WTC11 (cell line): ENCODE measurements at regions not wholly inside any gene's neighbourhood (a gene's known extent, or its start where the extent isn't known, plus 50 kb on each side); places are given as distances from the start of the nearest gene placed in this dataset.

Source experiments
- ATAC-seq: fragments of 200-7000 bp; cut with Tn5 transposase; 2 replicates; pipeline ENCODE4 v1.10.0; 2021; ENCODE audit warnings: mild to moderate bottlenecking, moderate library complexity
- CTCF ChIA-PET: fragments of 300-600 bp; sonication (Branson Sonifier 250); formaldehyde crosslinking; loops from one replicate; lab custom pipeline; 2021; ENCODE audit warnings: antibody characterized with exemption; lab: Charles Lee
- POLR2A ChIA-PET: fragments of 350-600 bp; sonication (Branson Sonifier 250); formaldehyde crosslinking; loops from one replicate; lab custom pipeline; 2021; ENCODE audit warnings: antibody characterized with exemption; lab: Charles Lee
- DNase-seq: peaks from one replicate; pipeline ENCODE4 v3.0.0; 2021; ENCODE audit warnings: low spot score
- H3K27ac Mint-ChIP-seq: 2 replicates; pipeline ENCODE4 v1.8.0; 2021; ENCODE audit warnings: mixed read lengths
- H3K27me3 Mint-ChIP-seq: 2 replicates; pipeline ENCODE4 v1.8.0; 2021; ENCODE audit warnings: low read depth, mild to moderate bottlenecking, moderate library complexity, mixed read lengths
- H3K36me3 Mint-ChIP-seq: 2 replicates; pipeline ENCODE4 v1.8.0; 2021; ENCODE audit warnings: mixed read lengths
- H3K4me1 Mint-ChIP-seq: 2 replicates; pipeline ENCODE4 v1.8.0; 2022; ENCODE audit warnings: mixed read lengths
- H3K4me3 Mint-ChIP-seq: 2 replicates; pipeline ENCODE4 v1.8.0; 2021; ENCODE audit warnings: mild to moderate bottlenecking, moderate library complexity, mixed read lengths
- H3K9me3 Mint-ChIP-seq: 2 replicates; pipeline ENCODE4 v1.8.0; 2021; ENCODE audit warnings: mixed read lengths
- ESRRA ChIP-seq: sonication (generic); formaldehyde crosslinking; IDR thresholded peaks from 2 replicates; pipeline ENCODE4 v1.8.1; 2022; ENCODE audit warnings: mild to moderate bottlenecking, missing genetic modification reagents, borderline replicate concordance
- GABPB1 ChIP-seq: sonication (generic); formaldehyde crosslinking; IDR thresholded peaks from 2 replicates; pipeline ENCODE4 v1.8.1; 2023; ENCODE audit warnings: mild to moderate bottlenecking, missing genetic modification reagents
- GTF2I ChIP-seq: fragments of 250-450 bp; sonication (Bioruptor Pico); conservative IDR thresholded peaks from 2 replicates; pipeline ENCODE4 v1.4.0; 2021; ENCODE audit warnings: mild to moderate bottlenecking
- JAZF1 ChIP-seq: fragments of 250-450 bp; sonication (Bioruptor Pico); IDR thresholded peaks from 2 replicates; pipeline ENCODE4 v1.9.0; 2021; ENCODE audit warnings: moderate library complexity, mild to moderate bottlenecking, inconsistent platforms
- NFATC4 ChIP-seq: fragments of 250-450 bp; sonication (Bioruptor Pico); IDR thresholded peaks from 2 replicates; pipeline ENCODE4 v1.9.0; 2021; ENCODE audit warnings: mild to moderate bottlenecking
- ZBTB21 ChIP-seq: sonication (generic); formaldehyde crosslinking; IDR thresholded peaks from 2 replicates; pipeline ENCODE4 v1.8.1; 2023; ENCODE audit warnings: mild to moderate bottlenecking, missing genetic modification reagents, borderline replicate concordance
- ZNF138 ChIP-seq: sonication (generic); formaldehyde crosslinking; conservative IDR thresholded peaks from 2 replicates; pipeline ENCODE4 v1.8.1; 2022; ENCODE audit warnings: mild to moderate bottlenecking, moderate library complexity, missing genetic modification reagents
- ZNF416 ChIP-seq: fragments of 250-450 bp; sonication (Bioruptor Pico); IDR thresholded peaks from 2 replicates; pipeline ENCODE4 v1.9.0; 2021; ENCODE audit warnings: mild to moderate bottlenecking, inconsistent platforms
- TF ChIP-seq, protein P1 (sequence below): sonication (generic); formaldehyde crosslinking; IDR thresholded peaks from 2 replicates; pipeline ENCODE4 v1.8.0; 2023; ENCODE audit warnings: missing genetic modification reagents, mild to moderate bottlenecking, borderline replicate concordance
- TF ChIP-seq, protein P2 (sequence below): fragments of 250-450 bp; sonication (Bioruptor Pico); IDR thresholded peaks from 2 replicates; pipeline ENCODE4 v1.9.0; 2021; ENCODE audit warnings: moderate library complexity, mild to moderate bottlenecking, inconsistent platforms, borderline replicate concordance
- TF ChIP-seq, protein P3 (sequence below): fragments of 250-450 bp; sonication (Bioruptor Pico); conservative IDR thresholded peaks from 2 replicates; pipeline ENCODE4 v1.9.0; 2021; ENCODE audit warnings: mild to moderate bottlenecking
- TF ChIP-seq, protein P4 (sequence below): fragments of 250-450 bp; sonication (Bioruptor Pico); IDR thresholded peaks from 2 replicates; pipeline ENCODE4 v2.1.2; 2022; ENCODE audit warnings: mild to moderate bottlenecking, moderate library complexity
- TF ChIP-seq, protein P5 (sequence below): sonication (generic); formaldehyde crosslinking; conservative IDR thresholded peaks from 2 replicates; pipeline ENCODE4 v1.8.1; 2022; ENCODE audit warnings: mild to moderate bottlenecking, missing genetic modification reagents
- TF ChIP-seq, protein P6 (sequence below): sonication (generic); formaldehyde crosslinking; IDR thresholded peaks from 2 replicates; pipeline ENCODE4 v1.8.1; 2022; ENCODE audit warnings: mild to moderate bottlenecking, missing genetic modification reagents, moderate library complexity, borderline replicate concordance
- TF ChIP-seq, protein P7 (sequence below): sonication (generic); formaldehyde crosslinking; IDR thresholded peaks from 2 replicates; pipeline ENCODE4 v1.8.1; 2023; ENCODE audit warnings: mild to moderate bottlenecking, missing genetic modification reagents, moderate library complexity

DNA sequence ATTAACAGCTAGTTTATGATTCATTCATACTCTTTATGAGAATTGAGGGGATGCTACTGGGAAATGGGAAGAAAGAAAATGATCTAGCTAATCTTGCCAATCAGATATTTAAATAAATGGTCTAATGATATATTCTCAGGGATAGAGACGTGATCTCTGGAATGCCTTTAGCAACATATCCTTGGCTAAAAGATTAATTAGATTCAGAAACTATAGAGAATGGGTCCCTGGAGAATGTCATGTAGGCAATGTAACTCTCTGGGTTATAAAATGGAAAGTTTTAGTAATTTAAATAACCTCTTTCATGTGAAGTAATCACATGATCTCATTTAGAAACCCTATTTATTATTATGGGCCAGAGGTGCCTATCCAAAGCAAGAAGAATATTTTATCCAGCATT is 771.0 kb upstream of the CDH2 start:
- Mint-ChIP-seq H3K4me1 (no peaks in the 10 kb centered on the region), H3K4me3 (no peak overlapping the region), H3K27ac (no peak overlapping the region), H3K36me3 (peaks cover 23% of the 10 kb centered on the region), H3K27me3 (no peaks in the 10 kb centered on the region; the same call in 1 of the 2 replicates), H3K9me3 (peaks cover 26% of the 10 kb centered on the region)
- DNase-seq (no peak), ATAC-seq (no peak)
- ChIA-PET POLR2A (no interaction called here), CTCF (no interaction called here)
- TF ChIP-seq, protein P1, sequence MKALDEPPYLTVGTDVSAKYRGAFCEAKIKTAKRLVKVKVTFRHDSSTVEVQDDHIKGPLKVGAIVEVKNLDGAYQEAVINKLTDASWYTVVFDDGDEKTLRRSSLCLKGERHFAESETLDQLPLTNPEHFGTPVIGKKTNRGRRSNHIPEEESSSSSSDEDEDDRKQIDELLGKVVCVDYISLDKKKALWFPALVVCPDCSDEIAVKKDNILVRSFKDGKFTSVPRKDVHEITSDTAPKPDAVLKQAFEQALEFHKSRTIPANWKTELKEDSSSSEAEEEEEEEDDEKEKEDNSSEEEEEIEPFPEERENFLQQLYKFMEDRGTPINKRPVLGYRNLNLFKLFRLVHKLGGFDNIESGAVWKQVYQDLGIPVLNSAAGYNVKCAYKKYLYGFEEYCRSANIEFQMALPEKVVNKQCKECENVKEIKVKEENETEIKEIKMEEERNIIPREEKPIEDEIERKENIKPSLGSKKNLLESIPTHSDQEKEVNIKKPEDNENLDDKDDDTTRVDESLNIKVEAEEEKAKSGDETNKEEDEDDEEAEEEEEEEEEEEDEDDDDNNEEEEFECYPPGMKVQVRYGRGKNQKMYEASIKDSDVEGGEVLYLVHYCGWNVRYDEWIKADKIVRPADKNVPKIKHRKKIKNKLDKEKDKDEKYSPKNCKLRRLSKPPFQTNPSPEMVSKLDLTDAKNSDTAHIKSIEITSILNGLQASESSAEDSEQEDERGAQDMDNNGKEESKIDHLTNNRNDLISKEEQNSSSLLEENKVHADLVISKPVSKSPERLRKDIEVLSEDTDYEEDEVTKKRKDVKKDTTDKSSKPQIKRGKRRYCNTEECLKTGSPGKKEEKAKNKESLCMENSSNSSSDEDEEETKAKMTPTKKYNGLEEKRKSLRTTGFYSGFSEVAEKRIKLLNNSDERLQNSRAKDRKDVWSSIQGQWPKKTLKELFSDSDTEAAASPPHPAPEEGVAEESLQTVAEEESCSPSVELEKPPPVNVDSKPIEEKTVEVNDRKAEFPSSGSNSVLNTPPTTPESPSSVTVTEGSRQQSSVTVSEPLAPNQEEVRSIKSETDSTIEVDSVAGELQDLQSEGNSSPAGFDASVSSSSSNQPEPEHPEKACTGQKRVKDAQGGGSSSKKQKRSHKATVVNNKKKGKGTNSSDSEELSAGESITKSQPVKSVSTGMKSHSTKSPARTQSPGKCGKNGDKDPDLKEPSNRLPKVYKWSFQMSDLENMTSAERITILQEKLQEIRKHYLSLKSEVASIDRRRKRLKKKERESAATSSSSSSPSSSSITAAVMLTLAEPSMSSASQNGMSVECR (CRISPR knock-in tag), result no peak
- no peak for TF ChIP-seq ESRRA (CRISPR knock-in tag)
- TF ChIP-seq, protein P2, sequence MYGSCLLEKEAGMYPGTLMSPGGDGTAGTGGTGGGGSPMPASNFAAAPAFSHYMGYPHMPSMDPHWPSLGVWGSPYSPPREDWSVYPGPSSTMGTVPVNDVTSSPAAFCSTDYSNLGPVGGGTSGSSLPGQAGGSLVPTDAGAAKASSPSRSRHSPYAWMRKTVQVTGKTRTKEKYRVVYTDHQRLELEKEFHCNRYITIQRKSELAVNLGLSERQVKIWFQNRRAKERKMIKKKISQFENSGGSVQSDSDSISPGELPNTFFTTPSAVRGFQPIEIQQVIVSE (CRISPR knock-in tag), result no peak
- TF ChIP-seq, protein P3, sequence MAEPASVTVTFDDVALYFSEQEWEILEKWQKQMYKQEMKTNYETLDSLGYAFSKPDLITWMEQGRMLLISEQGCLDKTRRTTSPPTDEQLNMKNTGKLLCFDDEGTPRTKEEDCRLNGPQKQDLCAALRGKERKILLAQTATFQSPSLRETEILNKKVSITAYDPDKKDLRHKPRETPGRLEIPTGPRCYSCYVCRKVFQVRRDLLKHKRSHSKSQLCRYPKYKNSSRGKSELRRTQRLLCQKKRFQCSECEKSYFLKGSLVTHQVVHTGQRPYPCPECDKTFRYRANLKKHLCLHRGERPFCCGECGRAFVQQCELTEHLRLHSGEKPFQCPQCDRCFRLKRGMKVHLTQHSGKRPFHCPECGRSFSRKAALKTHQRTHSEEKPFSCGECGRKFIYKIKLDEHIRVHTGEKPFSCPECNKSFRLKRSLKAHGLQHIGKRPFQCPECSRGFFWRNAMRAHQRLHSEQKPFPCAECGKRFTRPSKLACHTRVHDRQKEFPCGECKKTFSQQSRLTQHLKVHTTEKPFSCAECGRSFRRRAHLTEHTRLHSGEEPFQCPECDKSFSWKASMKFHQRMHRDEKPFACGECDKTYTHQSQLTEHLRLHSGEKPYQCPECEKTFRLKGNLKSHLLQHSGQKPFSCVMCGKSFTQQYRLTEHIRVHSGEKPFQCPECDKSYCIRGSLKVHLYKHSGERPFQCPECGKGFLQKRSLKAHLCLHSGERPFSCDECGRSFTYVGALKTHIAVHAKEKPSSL (CRISPR knock-in tag), result no peak
- TF ChIP-seq, protein P4, sequence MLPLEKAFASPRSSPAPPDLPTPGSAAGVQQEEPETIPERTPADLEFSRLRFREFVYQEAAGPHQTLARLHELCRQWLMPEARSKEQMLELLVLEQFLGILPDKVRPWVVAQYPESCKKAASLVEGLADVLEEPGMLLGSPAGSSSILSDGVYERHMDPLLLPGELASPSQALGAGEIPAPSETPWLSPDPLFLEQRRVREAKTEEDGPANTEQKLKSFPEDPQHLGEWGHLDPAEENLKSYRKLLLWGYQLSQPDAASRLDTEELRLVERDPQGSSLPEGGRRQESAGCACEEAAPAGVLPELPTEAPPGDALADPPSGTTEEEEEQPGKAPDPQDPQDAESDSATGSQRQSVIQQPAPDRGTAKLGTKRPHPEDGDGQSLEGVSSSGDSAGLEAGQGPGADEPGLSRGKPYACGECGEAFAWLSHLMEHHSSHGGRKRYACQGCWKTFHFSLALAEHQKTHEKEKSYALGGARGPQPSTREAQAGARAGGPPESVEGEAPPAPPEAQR (CRISPR knock-in tag), result no peak
- TF ChIP-seq, protein P5, sequence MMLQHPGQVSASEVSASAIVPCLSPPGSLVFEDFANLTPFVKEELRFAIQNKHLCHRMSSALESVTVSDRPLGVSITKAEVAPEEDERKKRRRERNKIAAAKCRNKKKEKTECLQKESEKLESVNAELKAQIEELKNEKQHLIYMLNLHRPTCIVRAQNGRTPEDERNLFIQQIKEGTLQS (CRISPR knock-in tag), result no peak
- no peak for TF ChIP-seq JAZF1
- no peak for TF ChIP-seq GABPB1 (CRISPR knock-in tag)
- TF ChIP-seq NFATC4 (CRISPR knock-in tag), result no peak
- TF ChIP-seq, protein P6, sequence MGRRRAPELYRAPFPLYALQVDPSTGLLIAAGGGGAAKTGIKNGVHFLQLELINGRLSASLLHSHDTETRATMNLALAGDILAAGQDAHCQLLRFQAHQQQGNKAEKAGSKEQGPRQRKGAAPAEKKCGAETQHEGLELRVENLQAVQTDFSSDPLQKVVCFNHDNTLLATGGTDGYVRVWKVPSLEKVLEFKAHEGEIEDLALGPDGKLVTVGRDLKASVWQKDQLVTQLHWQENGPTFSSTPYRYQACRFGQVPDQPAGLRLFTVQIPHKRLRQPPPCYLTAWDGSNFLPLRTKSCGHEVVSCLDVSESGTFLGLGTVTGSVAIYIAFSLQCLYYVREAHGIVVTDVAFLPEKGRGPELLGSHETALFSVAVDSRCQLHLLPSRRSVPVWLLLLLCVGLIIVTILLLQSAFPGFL, result no peak
- TF ChIP-seq ZBTB21 (CRISPR knock-in tag), result no peak
- TF ChIP-seq GTF2I (CRISPR knock-in tag), result no peak
- TF ChIP-seq ZNF416 (CRISPR knock-in tag), result no peak
- TF ChIP-seq, protein P7, sequence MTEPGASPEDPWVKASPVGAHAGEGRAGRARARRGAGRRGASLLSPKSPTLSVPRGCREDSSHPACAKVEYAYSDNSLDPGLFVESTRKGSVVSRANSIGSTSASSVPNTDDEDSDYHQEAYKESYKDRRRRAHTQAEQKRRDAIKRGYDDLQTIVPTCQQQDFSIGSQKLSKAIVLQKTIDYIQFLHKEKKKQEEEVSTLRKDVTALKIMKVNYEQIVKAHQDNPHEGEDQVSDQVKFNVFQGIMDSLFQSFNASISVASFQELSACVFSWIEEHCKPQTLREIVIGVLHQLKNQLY (CRISPR knock-in tag), result no peak
- no peak for TF ChIP-seq ZNF138 (CRISPR knock-in tag)
